ENCODE measurements at regions not wholly inside any gene's neighbourhood (a gene's known extent, or its start where the extent isn't known, plus 50 kb on each side); places are given as distances from the start of the nearest gene placed in this dataset.

- no peak for DNase-seq (ENCODE audit: low spot score)
- Histone ChIP-seq H3K9me3 (ENCODE audit: low read depth) (no peaks in the 10 kb centered on the region), H3K4me2 (no peak overlapping the region), H2AFZ (no peak overlapping the region), H4K20me1 (ENCODE audit: insufficient read depth, poor library complexity, severe bottlenecking) (no peaks in the 10 kb centered on the region), H3K27ac (no peak overlapping the region), H3K27me3 (no peaks in the 10 kb centered on the region), H3K4me3 (no peak overlapping the region), H3K9me2 (replicated peaks; ENCODE audit: insufficient read depth) (no peaks in the 10 kb centered on the region), H3K79me2 (no peaks in the 10 kb centered on the region), H3K4me1 (ENCODE audit: insufficient read depth) (peaks cover 17% of the 10 kb centered on the region), H3K36me3 (replicated peaks; ENCODE audit: insufficient read depth, low read depth) (no peaks in the 10 kb centered on the region)
- WGBS (ENCODE audit: low lambda C conversion rate, missing lambda C conversion rate), result 95% methylated on average over 2 of the region's 2 CpGs
- TF ChIP-seq EZH2 (IDR thresholded peaks at IDR 0.05; ENCODE audit: borderline replicate concordance) (no peak), EZH2phosphoT487 (IDR thresholded peaks at IDR 0.05; ENCODE audit: low read depth, severe bottlenecking, unreplicated experiment) (no peak), CTCF (IDR thresholded peaks at IDR 0.05; ENCODE audit: poor library complexity) (no peak)
Measured at GRCh38 chr9:89820337-89820736, 215.5 kb downstream of the GADD45G start.

- Histone ChIP-seq H3K4me1 (ENCODE audit: insufficient read depth) (peaks cover 17% of the 10 kb centered on the region), H3K4me3 (no peak overlapping the region), H3K27me3 (no peaks in the 10 kb centered on the region), H3K27ac (no peak overlapping the region), H3K4me2 (no peak overlapping the region), H3K9me2 (replicated peaks; ENCODE audit: insufficient read depth) (no peaks in the 10 kb centered on the region), H3K79me2 (no peaks in the 10 kb centered on the region), H4K20me1 (ENCODE audit: insufficient read depth, poor library complexity, severe bottlenecking) (no peaks in the 10 kb centered on the region), H3K9me3 (ENCODE audit: low read depth) (no peaks in the 10 kb centered on the region), H3K36me3 (replicated peaks; ENCODE audit: insufficient read depth, low read depth) (no peaks in the 10 kb centered on the region), H2AFZ (no peak overlapping the region)
- 42% methylated on average over 7 of the region's 7 CpGs for WGBS (ENCODE audit: low lambda C conversion rate, missing lambda C conversion rate)
- no peak for DNase-seq (ENCODE audit: low spot score)
- TF ChIP-seq EZH2 (IDR thresholded peaks at IDR 0.05; ENCODE audit: borderline replicate concordance) (no peak), EZH2phosphoT487 (IDR thresholded peaks at IDR 0.05; ENCODE audit: low read depth, severe bottlenecking, unreplicated experiment) (no peak), CTCF (IDR thresholded peaks at IDR 0.05; ENCODE audit: poor library complexity) (no peak)
Measured at GRCh38 chr9:89821081-89821480, 216.3 kb downstream of the GADD45G start.

- H3K4me3 ChIP-seq, result no peak overlapping the region
- peaks cover under 1% of the 10 kb centered on the region for H3K4me1 ChIP-seq (ENCODE audit: insufficient read depth)
- H4K20me1 ChIP-seq (ENCODE audit: insufficient read depth, poor library complexity, severe bottlenecking), result no peaks in the 10 kb centered on the region
- WGBS (ENCODE audit: low lambda C conversion rate, missing lambda C conversion rate), result 95% methylated on average over 2 of the region's 2 CpGs
- no peaks in the 10 kb centered on the region for H3K9me2 ChIP-seq (replicated peaks; ENCODE audit: insufficient read depth)
- DNase-seq (ENCODE audit: low spot score), result no peak
- H3K9me3 ChIP-seq (ENCODE audit: low read depth), result no peaks in the 10 kb centered on the region
- H3K36me3 ChIP-seq (replicated peaks; ENCODE audit: insufficient read depth, low read depth), result no peaks in the 10 kb centered on the region
- H2AFZ ChIP-seq, result no peak overlapping the region
- no peak overlapping the region for H3K27ac ChIP-seq
- no peaks in the 10 kb centered on the region for H3K79me2 ChIP-seq
- TF ChIP-seq EZH2phosphoT487 (IDR thresholded peaks at IDR 0.05; ENCODE audit: low read depth, severe bottlenecking, unreplicated experiment) (no peak), CTCF (IDR thresholded peaks at IDR 0.05; ENCODE audit: poor library complexity) (no peak), EZH2 (IDR thresholded peaks at IDR 0.05; ENCODE audit: borderline replicate concordance) (no peak)
- H3K27me3 ChIP-seq, result no peaks in the 10 kb centered on the region
- H3K4me2 ChIP-seq, result no peak overlapping the region
Measured at GRCh38 chr9:89822996-89823395, 218.2 kb downstream of the GADD45G start.

- TF ChIP-seq EZH2 (IDR thresholded peaks at IDR 0.05; ENCODE audit: borderline replicate concordance) (no peak), EZH2phosphoT487 (IDR thresholded peaks at IDR 0.05; ENCODE audit: low read depth, severe bottlenecking, unreplicated experiment) (no peak), CTCF (IDR thresholded peaks at IDR 0.05; ENCODE audit: poor library complexity) (no peak)
- no peaks in the 10 kb centered on the region for H3K27me3 ChIP-seq
- no peak overlapping the region for H3K27ac ChIP-seq
- no peaks in the 10 kb centered on the region for H3K4me1 ChIP-seq (ENCODE audit: insufficient read depth)
- H3K4me3 ChIP-seq, result no peak overlapping the region
- H4K20me1 ChIP-seq (ENCODE audit: insufficient read depth, poor library complexity, severe bottlenecking), result no peaks in the 10 kb centered on the region
- WGBS (ENCODE audit: low lambda C conversion rate, missing lambda C conversion rate), result 95% methylated on average over 4 of the region's 4 CpGs
- no peaks in the 10 kb centered on the region for H3K79me2 ChIP-seq
- DNase-seq (ENCODE audit: low spot score), result no peak
- H3K9me2 ChIP-seq (replicated peaks; ENCODE audit: insufficient read depth), result no peaks in the 10 kb centered on the region
- no peaks in the 10 kb centered on the region for H3K36me3 ChIP-seq (replicated peaks; ENCODE audit: insufficient read depth, low read depth)
- H3K9me3 ChIP-seq (ENCODE audit: low read depth), result no peaks in the 10 kb centered on the region
- H2AFZ ChIP-seq, result no peak overlapping the region
- H3K4me2 ChIP-seq, result no peak overlapping the region
Measured at GRCh38 chr9:89825669-89826068, 220.9 kb downstream of the GADD45G start.

Measured in hepatocyte (in vitro differentiated cells).